ENCODE measurements at regions not wholly inside any gene's neighbourhood (a gene's known extent, or its start where the extent isn't known, plus 50 kb on each side); places are given as distances from the start of the nearest gene placed in this dataset.

DNA sequence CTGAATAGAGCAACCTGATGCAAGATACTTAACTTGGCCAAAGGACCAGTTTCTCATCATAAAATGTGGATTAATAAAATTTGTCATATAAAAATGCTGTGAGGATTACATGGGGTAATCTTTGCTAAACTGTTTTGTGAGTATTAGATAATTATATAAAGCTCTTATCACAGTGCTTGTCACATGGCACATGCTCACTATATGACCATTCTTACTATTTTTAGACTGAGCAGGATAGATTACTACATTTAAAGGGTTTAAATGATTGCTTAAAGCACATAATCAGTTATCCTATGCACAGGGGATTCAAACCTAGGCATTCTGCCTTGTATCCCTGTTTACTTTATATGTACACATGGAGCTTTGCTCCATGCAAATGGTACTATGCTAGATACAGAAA, 82.9 kb upstream of the COL24A1 start:
- ATAC-seq (no peak), DNase-seq (no peak)
- Histone ChIP-seq H3K4me3 (no peak overlapping the region), H3K4me1 (no peaks in the 10 kb centered on the region), H3K36me3 (no peaks in the 10 kb centered on the region), H3K9me3 (peaks cover 0 to 22% (median 5%) of the 10 kb centered on the region in 11 donors), H3K27me3 (no peaks in the 10 kb centered on the region), H3K27ac (no peak overlapping the region)
- TF ChIP-seq, protein P1, sequence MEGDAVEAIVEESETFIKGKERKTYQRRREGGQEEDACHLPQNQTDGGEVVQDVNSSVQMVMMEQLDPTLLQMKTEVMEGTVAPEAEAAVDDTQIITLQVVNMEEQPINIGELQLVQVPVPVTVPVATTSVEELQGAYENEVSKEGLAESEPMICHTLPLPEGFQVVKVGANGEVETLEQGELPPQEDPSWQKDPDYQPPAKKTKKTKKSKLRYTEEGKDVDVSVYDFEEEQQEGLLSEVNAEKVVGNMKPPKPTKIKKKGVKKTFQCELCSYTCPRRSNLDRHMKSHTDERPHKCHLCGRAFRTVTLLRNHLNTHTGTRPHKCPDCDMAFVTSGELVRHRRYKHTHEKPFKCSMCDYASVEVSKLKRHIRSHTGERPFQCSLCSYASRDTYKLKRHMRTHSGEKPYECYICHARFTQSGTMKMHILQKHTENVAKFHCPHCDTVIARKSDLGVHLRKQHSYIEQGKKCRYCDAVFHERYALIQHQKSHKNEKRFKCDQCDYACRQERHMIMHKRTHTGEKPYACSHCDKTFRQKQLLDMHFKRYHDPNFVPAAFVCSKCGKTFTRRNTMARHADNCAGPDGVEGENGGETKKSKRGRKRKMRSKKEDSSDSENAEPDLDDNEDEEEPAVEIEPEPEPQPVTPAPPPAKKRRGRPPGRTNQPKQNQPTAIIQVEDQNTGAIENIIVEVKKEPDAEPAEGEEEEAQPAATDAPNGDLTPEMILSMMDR (IDR thresholded peaks at IDR 0.05), result no peak
- intact Hi-C loops (cut with DNase I), result no loop called here

DNA sequence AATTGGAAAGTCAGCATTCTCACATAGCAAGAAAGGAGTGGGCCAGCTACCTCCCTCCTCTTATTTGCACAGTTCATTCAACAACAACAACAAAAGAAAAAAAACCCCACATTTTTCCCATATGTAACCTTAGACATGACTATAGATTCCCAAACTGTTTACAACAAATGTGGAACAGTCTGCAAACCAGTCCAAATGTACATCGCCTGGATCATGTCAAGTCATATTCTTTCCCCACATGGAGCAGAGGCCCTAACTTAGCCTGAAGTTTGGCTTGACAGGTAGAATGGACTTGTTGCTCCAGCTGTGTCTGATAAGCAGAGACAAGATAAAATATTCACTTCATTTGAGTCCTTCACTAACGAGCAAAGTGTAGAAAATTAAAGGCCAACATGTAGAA, 81.7 kb upstream of the COL24A1 start:
- H3K4me1 ChIP-seq, result no peaks in the 10 kb centered on the region
- H3K36me3 ChIP-seq, result no peaks in the 10 kb centered on the region
- H3K27ac ChIP-seq, result no peak overlapping the region
- intact Hi-C loops (cut with DNase I), result no loop called here
- no peak for ATAC-seq
- H3K9me3 ChIP-seq, result peaks cover 0 to 22% (median 5%) of the 10 kb centered on the region in 11 donors
- H3K27me3 ChIP-seq, result no peaks in the 10 kb centered on the region
- no peak overlapping the region for H3K4me3 ChIP-seq
- 61 to 71% methylated on average over 2 of the region's 2 CpGs for WGBS, 2 donors
- TF ChIP-seq, protein P1 (IDR thresholded peaks at IDR 0.05), result no peak
- DNase-seq, result no peak

GRCh38 chr1:86235852-86236251, 79.3 kb upstream of the COL24A1 start:
- H3K9me3 ChIP-seq, result peaks cover 0 to 22% (median 5%) of the 10 kb centered on the region in 11 donors
- ATAC-seq (no peak), DNase-seq (no peak)
- TF ChIP-seq, protein P1 (IDR thresholded peaks at IDR 0.05), result no peak
- no peaks in the 10 kb centered on the region for H3K4me1 ChIP-seq
- intact Hi-C loops (cut with DNase I), result no loop called here
- no peaks in the 10 kb centered on the region for H3K27me3 ChIP-seq
- H3K4me3 ChIP-seq, result no peak overlapping the region
- no peaks in the 10 kb centered on the region for H3K36me3 ChIP-seq
- WGBS, 2 donors, result 95 to 97% methylated on average over 3 of the region's 3 CpGs
- H3K27ac ChIP-seq, result no peak overlapping the region

DNA sequence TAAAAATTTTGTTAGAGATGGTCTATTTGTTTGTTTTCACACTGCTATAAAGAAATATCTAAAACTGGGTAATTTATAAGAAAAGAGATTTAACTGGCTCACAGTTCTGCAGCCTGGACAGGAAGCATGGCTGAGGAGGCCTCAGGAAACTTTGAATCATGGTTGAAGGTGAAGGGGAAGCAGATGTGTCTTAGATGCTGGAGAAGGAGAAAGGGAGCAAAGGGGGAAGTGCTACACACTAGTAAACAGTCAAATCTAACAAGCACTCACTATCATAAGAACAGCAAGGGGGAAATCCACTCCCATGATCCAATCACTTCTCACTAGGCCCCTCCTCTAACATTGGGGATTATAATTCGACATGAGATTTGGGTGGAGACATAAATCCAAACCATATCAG, 76.8 kb upstream of the COL24A1 start:
- ATAC-seq, result no peak
- Histone ChIP-seq H3K27me3 (no peaks in the 10 kb centered on the region), H3K4me3 (no peak overlapping the region), H3K9me3 (peaks cover 0 to 15% (median 5%) of the 10 kb centered on the region in 11 donors), H3K27ac (no peak overlapping the region), H3K4me1 (no peaks in the 10 kb centered on the region), H3K36me3 (no peaks in the 10 kb centered on the region)
- no peak for DNase-seq
- TF ChIP-seq, protein P1 (IDR thresholded peaks at IDR 0.05), result no peak
- 67% methylated on average over 1 of the region's 1 CpG for WGBS, 2 donors
- intact Hi-C loops (cut with DNase I), result no loop called here

DNA sequence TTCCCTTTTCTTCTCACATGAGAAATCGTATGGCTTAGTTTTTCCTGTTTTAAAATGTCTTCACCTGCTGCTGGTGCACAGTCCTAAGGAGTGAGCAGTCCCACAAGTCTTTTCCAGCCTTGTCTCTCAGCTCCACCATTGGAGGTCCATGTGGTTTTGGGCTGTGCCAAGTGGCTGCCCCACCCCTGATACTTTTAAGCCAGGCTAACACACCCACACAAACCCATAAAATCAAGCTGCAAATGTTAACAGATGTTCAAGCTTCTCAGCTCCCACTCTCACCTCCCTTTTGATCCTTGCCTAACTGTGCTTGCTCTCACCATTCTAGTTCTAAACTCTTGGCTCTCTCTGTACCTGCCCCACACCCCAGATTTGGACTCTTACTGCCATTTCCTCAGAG, 74.5 kb upstream of the COL24A1 start:
- H3K27ac ChIP-seq, result no peak overlapping the region
- H3K36me3 ChIP-seq, result no peaks in the 10 kb centered on the region
- H3K4me3 ChIP-seq, result no peak overlapping the region
- no peaks in the 10 kb centered on the region for H3K27me3 ChIP-seq
- ATAC-seq (no peak), DNase-seq (no peak)
- WGBS, 2 donors, result 69 to 84% methylated on average over 1 of the region's 1 CpG
- TF ChIP-seq, protein P1 (IDR thresholded peaks at IDR 0.05), result no peak
- H3K4me1 ChIP-seq, result no peaks in the 10 kb centered on the region
- H3K9me3 ChIP-seq, result peaks cover 0 to 11% (median 4%) of the 10 kb centered on the region in 11 donors
- intact Hi-C loops (cut with DNase I), result no loop called here

Data from heart right ventricle (tissue), 16 donors.